GM19455 (cell line): ENCODE measurements at regions not wholly inside any gene's neighbourhood (a gene's known extent, or its start where the extent isn't known, plus 50 kb on each side); places are given as distances from the start of the nearest gene placed in this dataset.
"Not testable (repeated sequence)": the region's sequence is repeated elsewhere in the genome, so short reads cannot be mapped to it uniquely, and the experiment has no call there.

Experiments
- ATAC-seq: cut with Tn5 transposase; IDR thresholded peaks from one replicate; pipeline ENCODE4 v1.9.1; 2021; ENCODE audit not compliant: unreplicated experiment

- no peak for ATAC-seq
Measured at GRCh38 chr1:242651817-242652216, 127.3 kb upstream of the PLD5 start.

GRCh38 chr1:242641461-242641860 lies 117.0 kb upstream of the PLD5 start:
- no peak for ATAC-seq

GRCh38 chr1:242639104-242639503 lies 114.6 kb upstream of the PLD5 start:
- ATAC-seq: no peak

GRCh38 chr1:242634732-242635131 lies 110.2 kb upstream of the PLD5 start:
- no peak for ATAC-seq

GRCh38 chr1:242629396-242629795 lies 104.9 kb upstream of the PLD5 start:
- ATAC-seq: no peak

GRCh38 chr1:242623756-242624155 lies 99.3 kb upstream of the PLD5 start:
- ATAC-seq: no peak

GRCh38 chr1:242623119-242623518 lies 98.6 kb upstream of the PLD5 start:
- ATAC-seq: no peak

GRCh38 chr1:242613266-242613815 lies 88.8 kb upstream of the PLD5 start:
- ATAC-seq: no peak

- no peak for ATAC-seq
Measured at GRCh38 chr1:242610209-242610608, 85.7 kb upstream of the PLD5 start.

- ATAC-seq: no peak
Measured at GRCh38 chr1:242605521-242605920, 81.0 kb upstream of the PLD5 start.

- no peak for ATAC-seq
Measured at GRCh38 chr1:242602001-242602400, 77.5 kb upstream of the PLD5 start.

- not testable (repeated sequence) for ATAC-seq
Measured at GRCh38 chr1:242593756-242594155, 69.3 kb upstream of the PLD5 start.

GRCh38 chr1:242586360-242586680 lies 61.8 kb upstream of the PLD5 start:
- ATAC-seq: no peak

GRCh38 chr1:242585616-242586359 lies 61.3 kb upstream of the PLD5 start:
- ATAC-seq: no peak

- ATAC-seq: no peak
Measured at GRCh38 chr1:242582669-242583068, 58.2 kb upstream of the PLD5 start.

- no peak for ATAC-seq
Measured at GRCh38 chr1:242579528-242580235, 55.2 kb upstream of the PLD5 start.
